ENCODE measurements at regions not wholly inside any gene's neighbourhood (a gene's known extent, or its start where the extent isn't known, plus 50 kb on each side); places are given as distances from the start of the nearest gene placed in this dataset.

GRCh38 chr6:1463275-1463674, 73.9 kb downstream of the FOXF2 start:
- Histone ChIP-seq H3K4me3 (ENCODE audit: control extremely low read depth in 1 of 5, extremely low read depth in 1 of 5, insufficient read depth in 1 of 5, low read depth in 2 of 5, low read length in 4 of 5) (no peak overlapping the region), H3K4me1 (ENCODE audit: control insufficient read depth in 2 of 2, insufficient read depth in 2 of 2, low read length in 2 of 2) (no peaks in the 10 kb centered on the region), H3K9me3 (ENCODE audit: control extremely low read depth in 1 of 3, control insufficient read depth in 2 of 3, insufficient read depth in 1 of 3, low read length in 2 of 3) (no peaks in the 10 kb centered on the region), H3K36me3 (replicated peaks in 1 of 2; ENCODE audit: control extremely low read depth in 1 of 2, control insufficient read depth in 1 of 2, extremely low read depth in 1 of 2, insufficient read depth in 2 of 2, low read length in 1 of 2) (no peaks in the 10 kb centered on the region), H3K27me3 (replicated peaks in 1 of 4; ENCODE audit: control extremely low read depth in 1 of 4, control insufficient read depth in 3 of 4, insufficient read depth in 4 of 4, low read length in 3 of 4) (peaks cover 0 to 3% (median 0%) of the 10 kb centered on the region in 4 experiments), H2AFZ (ENCODE audit: insufficient read depth, low read depth, low read length, poor library complexity, severe bottlenecking) (no peak overlapping the region), H4K20me1 (ENCODE audit: control insufficient read depth, insufficient read depth, low read length, poor library complexity, severe bottlenecking) (no peaks in the 10 kb centered on the region), H3K27ac (ENCODE audit: low read length in 2 of 2) (no peak overlapping the region), H3K79me2 (ENCODE audit: control insufficient read depth, insufficient read depth, low read length) (no peaks in the 10 kb centered on the region), H3K9ac (ENCODE audit: low read length) (no peak overlapping the region), H3K4me2 (replicated peaks; ENCODE audit: low read depth, low read length, poor library complexity, severe bottlenecking) (no peak overlapping the region)
- POLR2A ChIA-PET = no interaction called here
- Mint-ChIP-seq H3K9me3 (ENCODE audit: insufficient read depth) (no peaks in the 10 kb centered on the region), H3K4me3 (no peak overlapping the region), H3K27ac (no peak overlapping the region), H3K27me3 (peaks cover 13% of the 10 kb centered on the region), H3K4me1 (no peaks in the 10 kb centered on the region)
- TF ChIP-seq CTCF (IDR thresholded peaks at IDR 0.05) = no peak
- TF ChIP-seq EZH2 (IDR thresholded peaks at IDR 0.05; ENCODE audit: borderline replicate concordance, insufficient read depth, low read depth, low read length, poor library complexity, severe bottlenecking) = no peak
- CTCF ChIA-PET = no interaction called here
- no peak for ATAC-seq (ENCODE audit: low read depth)
- WGBS (ENCODE audit: insufficient coverage) = 86% methylated on average over 7 of the region's 7 CpGs
- intact Hi-C loops (cut with micrococcal nuclease) = no loop called here
- no peak for DNase-seq

- Histone ChIP-seq H3K4me2 (replicated peaks; ENCODE audit: low read depth, low read length, poor library complexity, severe bottlenecking) (no peak overlapping the region), H3K27me3 (replicated peaks in 1 of 4; ENCODE audit: control extremely low read depth in 1 of 4, control insufficient read depth in 3 of 4, insufficient read depth in 4 of 4, low read length in 3 of 4) (peaks cover 0 to 3% (median 0%) of the 10 kb centered on the region in 4 experiments), H3K4me1 (ENCODE audit: control insufficient read depth in 2 of 2, insufficient read depth in 2 of 2, low read length in 2 of 2) (no peaks in the 10 kb centered on the region), H3K9me3 (ENCODE audit: control extremely low read depth in 1 of 3, control insufficient read depth in 2 of 3, insufficient read depth in 1 of 3, low read length in 2 of 3) (no peaks in the 10 kb centered on the region), H2AFZ (ENCODE audit: insufficient read depth, low read depth, low read length, poor library complexity, severe bottlenecking) (no peak overlapping the region), H3K9ac (ENCODE audit: low read length) (no peak overlapping the region), H4K20me1 (ENCODE audit: control insufficient read depth, insufficient read depth, low read length, poor library complexity, severe bottlenecking) (no peaks in the 10 kb centered on the region), H3K27ac (ENCODE audit: low read length in 2 of 2) (no peak overlapping the region), H3K79me2 (ENCODE audit: control insufficient read depth, insufficient read depth, low read length) (no peaks in the 10 kb centered on the region), H3K36me3 (replicated peaks in 1 of 2; ENCODE audit: control extremely low read depth in 1 of 2, control insufficient read depth in 1 of 2, extremely low read depth in 1 of 2, insufficient read depth in 2 of 2, low read length in 1 of 2) (no peaks in the 10 kb centered on the region), H3K4me3 (ENCODE audit: control extremely low read depth in 1 of 5, extremely low read depth in 1 of 5, insufficient read depth in 1 of 5, low read depth in 2 of 5, low read length in 4 of 5) (no peak overlapping the region)
- no peak overlapping the region for H3K4me3 Mint-ChIP-seq
- no peaks in the 10 kb centered on the region for H3K4me1 Mint-ChIP-seq
- ChIA-PET POLR2A (no interaction called here), CTCF (interaction anchor here (1.1 kb wide), 1 partner anchor 42 kb away, joined by 3 read pairs; no protein-coding TSS in a partner anchor)
- 95% methylated on average over 6 of the region's 8 CpGs for WGBS (ENCODE audit: insufficient coverage)
- H3K27ac Mint-ChIP-seq = no peak overlapping the region
- DNase-seq = no peak
- no peak for TF ChIP-seq CTCF (IDR thresholded peaks at IDR 0.05)
- TF ChIP-seq EZH2 (IDR thresholded peaks at IDR 0.05; ENCODE audit: borderline replicate concordance, insufficient read depth, low read depth, low read length, poor library complexity, severe bottlenecking) = no peak
- no peaks in the 10 kb centered on the region for H3K9me3 Mint-ChIP-seq (ENCODE audit: insufficient read depth)
- intact Hi-C loops (cut with micrococcal nuclease) = no loop called here
- no peak for ATAC-seq (ENCODE audit: low read depth)
- peaks cover 13% of the 10 kb centered on the region for H3K27me3 Mint-ChIP-seq
Observed at GRCh38 chr6:1463751-1464426, 74.5 kb downstream of the FOXF2 start.
